Uterus (tissue), 3 donors: ENCODE measurements at regions not wholly inside any gene's neighbourhood (a gene's known extent, or its start where the extent isn't known, plus 50 kb on each side); places are given as distances from the start of the nearest gene placed in this dataset.

Experiments
- DNase-seq, 2 donors: peaks; one replicate each; pipeline ENCODE4 v3.0.0-alpha.2; 2019 to 2020
- H3K27ac ChIP-seq, 2 donors: fragments of 200-600 bp; sonication (generic); 1 replicate in 1 of 2; 2 replicates in 1 of 2; pipeline ENCODE4 v1.5.1; 2016 to 2018
- H3K27me3 ChIP-seq, 2 donors: fragments of 200-600 bp; sonication (generic); one replicate each; pipeline ENCODE4 v1.5.1; 2018 to 2019; ENCODE audit warnings: control low read depth in 1 of 2
- H3K36me3 ChIP-seq, 2 donors: fragments of 200-600 bp; sonication (generic); one replicate each; pipeline ENCODE4 v1.5.1; 2019; ENCODE audit warnings: control low read depth in 1 of 2
- H3K4me1 ChIP-seq, 2 donors: fragments of 200-600 bp; sonication (generic); one replicate each; pipeline ENCODE4 v1.5.1; 2018 to 2019; ENCODE audit warnings: control low read depth in 1 of 2
- H3K4me3 ChIP-seq, 2 donors: fragments of 200-600 bp; sonication (generic); 1 replicate in 1 of 2; 2 replicates in 1 of 2; pipeline ENCODE4 v1.5.1; 2018 to 2019; ENCODE audit warnings: mild to moderate bottlenecking in 1 of 2
- H3K9me3 ChIP-seq, 2 donors: fragments of 200-600 bp; sonication (generic); one replicate each; pipeline ENCODE4 v1.5.1; 2019; ENCODE audit warnings: control low read depth in 1 of 2
- CTCF ChIP-seq, 4 experiments: fragments of 200-600 bp in 2 of 4; fragments of 450-650 bp in 2 of 4; sonication (generic) in 2 of 4; IDR thresholded peaks; one replicate each; pipeline ENCODE4 v1.5.1; 2016 to 2019; ENCODE audit warnings: antibody characterized with exemption in 4 of 4, mild to moderate bottlenecking in 2 of 4, moderate library complexity in 1 of 4
- POLR2A ChIP-seq, 2 donors: fragments of 450-650 bp; IDR thresholded peaks; one replicate each; pipeline ENCODE4 v1.6.1; 2016; ENCODE audit warnings: antibody characterized with exemption in 2 of 2, mild to moderate bottlenecking in 1 of 2, moderate library complexity in 1 of 2
- intact Hi-C: fragments of 100-400 bp; cut with DNase I; formaldehyde crosslinking; loops from one replicate; pipeline ENCODE4 v1.15.1; 2023; ENCODE audit warnings: low total_unique reads
- donor health status: DM: yes; HTN: yes; CAD: no.

- no peak for DNase-seq
- Histone ChIP-seq H3K4me3 (no peak overlapping the region), H3K27me3 (no peaks in the 10 kb centered on the region), H3K4me1 (no peaks in the 10 kb centered on the region), H3K27ac (no peak overlapping the region), H3K9me3 (no peaks in the 10 kb centered on the region), H3K36me3 (no peaks in the 10 kb centered on the region)
- TF ChIP-seq POLR2A (IDR thresholded peaks at IDR 0.05) (no peak), CTCF (IDR thresholded peaks at IDR 0.05) (no peak)
- intact Hi-C loops, result no loop called here
These were observed 949.7 kb upstream of the TENM4 start for GRCh38 chr11:80390505-80390904.

GRCh38 chr11:80388536-80388935 is 947.7 kb upstream of the TENM4 start:
- TF ChIP-seq POLR2A (IDR thresholded peaks at IDR 0.05) (no peak), CTCF (IDR thresholded peaks at IDR 0.05) (no peak)
- H3K4me3 ChIP-seq, result no peak overlapping the region
- intact Hi-C loops, result no loop called here
- H3K27me3 ChIP-seq, result no peaks in the 10 kb centered on the region
- no peaks in the 10 kb centered on the region for H3K9me3 ChIP-seq
- no peaks in the 10 kb centered on the region for H3K36me3 ChIP-seq
- DNase-seq, result no peak
- no peak overlapping the region for H3K27ac ChIP-seq
- H3K4me1 ChIP-seq, result no peaks in the 10 kb centered on the region

- no peak overlapping the region for H3K4me3 ChIP-seq
- TF ChIP-seq POLR2A (IDR thresholded peaks at IDR 0.05) (no peak), CTCF (IDR thresholded peaks at IDR 0.05) (no peak)
- H3K9me3 ChIP-seq, result no peaks in the 10 kb centered on the region
- no peak overlapping the region for H3K27ac ChIP-seq
- no peak for DNase-seq
- intact Hi-C loops, result no loop called here
- no peaks in the 10 kb centered on the region for H3K36me3 ChIP-seq
- H3K27me3 ChIP-seq, result no peaks in the 10 kb centered on the region
- no peaks in the 10 kb centered on the region for H3K4me1 ChIP-seq
These were observed 947.3 kb upstream of the TENM4 start for GRCh38 chr11:80388130-80388529.

- Histone ChIP-seq H3K36me3 (no peaks in the 10 kb centered on the region), H3K9me3 (no peaks in the 10 kb centered on the region), H3K27me3 (no peaks in the 10 kb centered on the region), H3K4me1 (no peaks in the 10 kb centered on the region), H3K27ac (no peak overlapping the region), H3K4me3 (no peak overlapping the region)
- no peak for DNase-seq
- TF ChIP-seq CTCF (IDR thresholded peaks at IDR 0.05) (no peak), POLR2A (IDR thresholded peaks at IDR 0.05) (no peak)
- intact Hi-C loops, result no loop called here
These were observed 942.8 kb upstream of the TENM4 start for GRCh38 chr11:80383655-80384054.

- H3K27me3 ChIP-seq, result no peaks in the 10 kb centered on the region
- no peak for DNase-seq
- TF ChIP-seq POLR2A (IDR thresholded peaks at IDR 0.05), result no peak
- no peak for TF ChIP-seq CTCF (IDR thresholded peaks at IDR 0.05)
- H3K4me3 ChIP-seq, result no peak overlapping the region
- intact Hi-C loops, result no loop called here
- no peaks in the 10 kb centered on the region for H3K9me3 ChIP-seq
- no peaks in the 10 kb centered on the region for H3K4me1 ChIP-seq
- H3K36me3 ChIP-seq, result no peaks in the 10 kb centered on the region
- no peak overlapping the region for H3K27ac ChIP-seq
These were observed 938.9 kb upstream of the TENM4 start for GRCh38 chr11:80379620-80380278.
